SU-DHL-6 (cell line): ENCODE measurements at regions not wholly inside any gene's neighbourhood (a gene's known extent, or its start where the extent isn't known, plus 50 kb on each side); places are given as distances from the start of the nearest gene placed in this dataset.
A peak's percentile ranks its signal among the peaks of the same experiment; 100 is the strongest.

ENCODE experiments used
- H2AFZ ChIP-seq: fragments of 200-600 bp; sonication (generic); 2 replicates; pipeline ENCODE4 v1.6.1; 2014; ENCODE audit warnings: low read depth, mild to moderate bottlenecking, moderate library complexity, mixed read lengths, antibody characterized with exemption, low read length; ENCODE audit not compliant: severe bottlenecking
- H3F3A ChIP-seq: fragments of 200-600 bp; shearing (Covaris generic); 2 replicates; pipeline ENCODE4 v1.6.0; 2016; ENCODE audit warnings: antibody characterized with exemption, mild to moderate bottlenecking; ENCODE audit not compliant: insufficient read depth
- H3K27ac ChIP-seq: fragments of 200-600 bp; sonication (generic); 2 replicates; pipeline ENCODE4 v1.5.1; 2016; ENCODE audit warnings: low read depth, mild to moderate bottlenecking, low read length, moderate library complexity, mixed read lengths
- H3K27me3 ChIP-seq: fragments of 200-600 bp; sonication (generic), shearing (Covaris generic); 2 replicates; pipeline ENCODE4 v1.6.0; 2014; ENCODE audit warnings: mild to moderate bottlenecking, low read length
- H3K36me3 ChIP-seq: fragments of 200-600 bp; sonication (generic); 2 replicates; pipeline ENCODE4 v1.6.1; 2014; ENCODE audit warnings: mild to moderate bottlenecking, low read length, mixed read lengths
- H3K4me2 ChIP-seq: fragments of 300-600, 200-600 bp; shearing (Covaris generic), sonication (generic); 2 replicates; pipeline ENCODE4 v1.6.0; 2014; ENCODE audit warnings: low read length, low read depth, mild to moderate bottlenecking; ENCODE audit not compliant: poor library complexity, severe bottlenecking
- H3K4me3 ChIP-seq: fragments of 200-600 bp; sonication (generic); 2 replicates; pipeline ENCODE4 v1.5.1; 2014; ENCODE audit warnings: antibody characterized with exemption, low read length, mild to moderate bottlenecking, mixed read lengths; ENCODE audit not compliant: insufficient read depth, poor library complexity, severe bottlenecking
- H3K79me2 ChIP-seq: fragments of 200-600 bp; sonication (generic); 2 replicates; pipeline ENCODE4 v1.6.1; 2014; ENCODE audit warnings: mild to moderate bottlenecking, low read length, moderate library complexity; ENCODE audit not compliant: insufficient read depth
- H3K9ac ChIP-seq: fragments of 200-600 bp; sonication (generic); 2 replicates; pipeline ENCODE4 v1.7.0; 2014; ENCODE audit warnings: mild to moderate bottlenecking, low read length
- H3K9me2 ChIP-seq: fragments of 200-600 bp; sonication (generic); replicated peaks from 2 replicates; pipeline ENCODE4 v1.6.1; 2014; ENCODE audit warnings: low read length; ENCODE audit not compliant: insufficient read depth
- H3K9me3 ChIP-seq: fragments of 200-600 bp; sonication (generic); 2 replicates; pipeline ENCODE4 v1.6.1; 2014; ENCODE audit warnings: low read length, mixed read lengths; ENCODE audit not compliant: insufficient read depth
- H4K20me1 ChIP-seq: fragments of 200-600 bp; sonication (generic); 2 replicates; pipeline ENCODE4 v1.6.1; 2014; ENCODE audit warnings: low read depth, mild to moderate bottlenecking, antibody characterized with exemption, low read length, moderate library complexity, mixed read lengths
- CTCF ChIP-seq: fragments of 200-600 bp; sonication (generic); IDR thresholded peaks from one replicate; pipeline ENCODE4 v1.5.1; 2017; ENCODE audit warnings: antibody characterized with exemption, mild to moderate bottlenecking, low read length, moderate library complexity; ENCODE audit not compliant: insufficient read depth, poor library complexity, severe bottlenecking
- EZH2phosphoT487 ChIP-seq: fragments of 200-600 bp; sonication (generic), shearing (Covaris generic); conservative IDR thresholded peaks from 2 replicates; pipeline ENCODE4 v1.6.1; 2018; ENCODE audit warnings: mild to moderate bottlenecking, antibody characterized with exemption, low read length, moderate library complexity, mixed read lengths

DNA sequence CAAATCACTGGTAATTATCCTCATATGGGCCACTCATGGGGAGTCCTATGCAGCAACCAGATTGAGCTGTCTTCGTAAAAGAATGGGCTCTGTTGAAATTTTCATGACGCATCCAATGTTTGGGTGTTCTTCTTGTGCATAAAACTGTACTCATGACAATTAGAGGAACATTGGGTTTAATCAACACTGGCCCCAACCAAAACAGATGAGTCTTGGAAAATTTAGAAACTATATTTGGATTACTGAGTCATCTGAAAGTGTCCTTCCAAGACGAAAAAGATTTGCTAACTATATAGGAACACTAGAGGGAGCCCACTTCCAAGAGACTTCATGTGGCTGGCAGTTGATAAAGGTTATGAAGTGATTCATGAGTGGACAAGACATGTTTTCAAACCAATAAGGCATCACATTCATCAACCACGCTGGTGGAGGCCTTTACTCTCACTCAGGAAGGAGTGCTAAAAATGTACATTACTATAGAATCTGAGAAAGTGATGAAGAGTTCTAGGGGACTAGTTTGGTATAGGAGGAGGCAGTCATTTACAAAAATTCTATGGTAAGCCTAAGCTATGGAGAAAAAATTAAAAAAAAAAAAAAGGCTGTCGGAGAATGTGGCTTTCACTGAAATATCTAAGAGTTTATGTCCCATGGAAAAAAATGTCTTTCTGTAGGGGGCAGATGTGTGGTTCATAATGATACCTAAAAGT, 313.5 kb downstream of the PRDM9 start:
- no peak overlapping the region for H3K9ac ChIP-seq
- no peaks in the 10 kb centered on the region for H3K36me3 ChIP-seq
- H3F3A ChIP-seq: no peaks in the 10 kb centered on the region
- H3K9me2 ChIP-seq: no peaks in the 10 kb centered on the region
- no peak overlapping the region for H3K27ac ChIP-seq
- H4K20me1 ChIP-seq: no peaks in the 10 kb centered on the region
- peak overlapping the region; percentile 1 for H2AFZ ChIP-seq
- H3K9me3 ChIP-seq: no peaks in the 10 kb centered on the region
- TF ChIP-seq CTCF: peak; percentile 39
- no peak for TF ChIP-seq EZH2phosphoT487
- no peak overlapping the region for H3K4me2 ChIP-seq
- no peaks in the 10 kb centered on the region for H3K79me2 ChIP-seq
- no peaks in the 10 kb centered on the region for H3K27me3 ChIP-seq
- H3K4me3 ChIP-seq: no peak overlapping the region

DNA sequence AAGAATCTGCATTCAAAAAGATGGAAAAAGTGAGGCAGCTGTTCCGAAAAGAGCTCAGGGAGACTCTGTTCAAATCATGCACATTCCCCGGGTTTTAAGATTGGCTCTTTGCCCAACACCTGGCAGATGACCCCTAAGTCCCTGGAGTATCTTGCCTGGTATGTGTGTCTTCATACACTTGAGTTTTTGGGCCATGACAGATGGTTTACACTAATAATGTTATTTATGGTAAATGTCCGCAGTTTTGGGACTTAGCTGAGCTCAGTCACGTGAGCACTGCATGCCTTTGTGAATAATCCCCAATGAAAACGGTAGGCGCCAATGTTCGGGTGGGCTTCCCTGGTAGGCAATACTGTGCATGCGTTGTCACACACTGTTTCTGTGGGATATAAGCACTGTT, 316.1 kb downstream of the PRDM9 start:
- no peaks in the 10 kb centered on the region for H4K20me1 ChIP-seq
- TF ChIP-seq EZH2phosphoT487 (no peak), CTCF (no peak)
- H3K9me2 ChIP-seq: no peaks in the 10 kb centered on the region
- no peaks in the 10 kb centered on the region for H3K9me3 ChIP-seq
- no peak overlapping the region for H3K4me2 ChIP-seq
- no peaks in the 10 kb centered on the region for H3K27me3 ChIP-seq
- H3K27ac ChIP-seq: no peak overlapping the region
- H3K79me2 ChIP-seq: no peaks in the 10 kb centered on the region
- H2AFZ ChIP-seq: no peak overlapping the region
- H3F3A ChIP-seq: no peaks in the 10 kb centered on the region
- no peaks in the 10 kb centered on the region for H3K36me3 ChIP-seq
- no peak overlapping the region for H3K9ac ChIP-seq
- no peak overlapping the region for H3K4me3 ChIP-seq

- Histone ChIP-seq H3K4me2 (no peak overlapping the region), H3K36me3 (no peaks in the 10 kb centered on the region), H3K9ac (no peak overlapping the region), H3K79me2 (no peaks in the 10 kb centered on the region), H3F3A (no peaks in the 10 kb centered on the region), H3K27ac (no peak overlapping the region), H3K9me3 (no peaks in the 10 kb centered on the region), H2AFZ (no peak overlapping the region), H3K9me2 (no peaks in the 10 kb centered on the region), H3K4me3 (no peak overlapping the region), H4K20me1 (no peaks in the 10 kb centered on the region), H3K27me3 (no peaks in the 10 kb centered on the region)
- TF ChIP-seq EZH2phosphoT487: no peak
- TF ChIP-seq CTCF: no peak
Observed at GRCh38 chr5:23825196-23825595, 317.8 kb downstream of the PRDM9 start.
